Body of pancreas (tissue), 4 donors: ENCODE measurements at regions not wholly inside any gene's neighbourhood (a gene's known extent, or its start where the extent isn't known, plus 50 kb on each side); places are given as distances from the start of the nearest gene placed in this dataset.

Source experiments
- POLR2A ChIP-seq, 3 donors: fragments of 450-650 bp; IDR thresholded peaks; one replicate each; pipeline ENCODE4 v1.6.1; 2016; ENCODE audit warnings: antibody characterized with exemption in 3 of 3, mild to moderate bottlenecking in 2 of 3
- TF ChIP-seq, protein P1 (sequence below), 7 experiments: fragments of 450-650 bp in 4 of 7; fragments of 200-600 bp in 3 of 7; sonication (generic) in 3 of 7; IDR thresholded peaks; one replicate each; pipeline ENCODE4 v1.5.1; 2016 to 2019; ENCODE audit warnings: antibody characterized with exemption in 7 of 7

DNA sequence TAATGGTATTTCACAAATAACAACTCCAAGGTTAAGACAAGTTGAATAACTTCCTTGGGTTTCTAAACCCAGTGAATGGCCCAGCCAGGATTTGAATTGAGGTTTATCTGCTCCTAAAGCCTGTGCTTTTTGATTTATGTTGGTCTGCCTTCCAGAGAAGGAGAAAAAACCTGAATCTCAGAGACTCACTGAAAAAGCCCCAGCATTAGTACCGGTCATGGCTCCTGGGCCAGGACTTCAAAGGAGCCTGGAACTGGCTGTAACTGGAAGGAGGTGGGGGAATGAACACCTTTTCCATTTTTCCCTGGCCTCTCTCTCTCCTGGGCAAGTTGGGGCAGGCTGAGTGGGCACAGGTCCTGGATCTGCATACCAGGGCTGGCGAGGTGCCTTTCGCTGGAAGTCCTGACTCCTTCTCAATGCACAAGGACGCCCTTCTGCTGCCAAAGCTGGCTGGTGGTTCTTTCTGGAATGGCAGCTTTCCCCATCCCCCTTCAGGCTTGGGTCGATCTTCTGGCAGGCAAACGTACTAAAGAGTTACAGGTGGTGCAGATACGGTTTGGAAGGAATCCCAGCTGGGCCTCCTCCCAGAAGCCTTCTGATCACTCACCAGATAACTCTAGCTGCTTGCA lies 268.2 kb downstream of the PTEN start:
- TF ChIP-seq, protein P1, sequence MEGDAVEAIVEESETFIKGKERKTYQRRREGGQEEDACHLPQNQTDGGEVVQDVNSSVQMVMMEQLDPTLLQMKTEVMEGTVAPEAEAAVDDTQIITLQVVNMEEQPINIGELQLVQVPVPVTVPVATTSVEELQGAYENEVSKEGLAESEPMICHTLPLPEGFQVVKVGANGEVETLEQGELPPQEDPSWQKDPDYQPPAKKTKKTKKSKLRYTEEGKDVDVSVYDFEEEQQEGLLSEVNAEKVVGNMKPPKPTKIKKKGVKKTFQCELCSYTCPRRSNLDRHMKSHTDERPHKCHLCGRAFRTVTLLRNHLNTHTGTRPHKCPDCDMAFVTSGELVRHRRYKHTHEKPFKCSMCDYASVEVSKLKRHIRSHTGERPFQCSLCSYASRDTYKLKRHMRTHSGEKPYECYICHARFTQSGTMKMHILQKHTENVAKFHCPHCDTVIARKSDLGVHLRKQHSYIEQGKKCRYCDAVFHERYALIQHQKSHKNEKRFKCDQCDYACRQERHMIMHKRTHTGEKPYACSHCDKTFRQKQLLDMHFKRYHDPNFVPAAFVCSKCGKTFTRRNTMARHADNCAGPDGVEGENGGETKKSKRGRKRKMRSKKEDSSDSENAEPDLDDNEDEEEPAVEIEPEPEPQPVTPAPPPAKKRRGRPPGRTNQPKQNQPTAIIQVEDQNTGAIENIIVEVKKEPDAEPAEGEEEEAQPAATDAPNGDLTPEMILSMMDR (IDR thresholded peaks at IDR 0.05): peak in 6 of 7 experiments; percentile 26 to 95 (median 75)
- no peak for TF ChIP-seq POLR2A (IDR thresholded peaks at IDR 0.05)
